Neuron (in vitro differentiated cells): ENCODE measurements at regions not wholly inside any gene's neighbourhood (a gene's known extent, or its start where the extent isn't known, plus 50 kb on each side); places are given as distances from the start of the nearest gene placed in this dataset.

Experiments
- H2AFZ ChIP-seq: one replicate; pipeline ENCODE4 v1.6.1; 2013; ENCODE audit warnings: low read depth, mild to moderate bottlenecking, inconsistent platforms, low read length, moderate library complexity
- H3K27me3 ChIP-seq: one replicate; pipeline ENCODE4 v1.6.1; 2013; ENCODE audit warnings: low read length; ENCODE audit not compliant: insufficient read depth
- H3K36me3 ChIP-seq: one replicate; pipeline ENCODE4 v1.6.1; 2013; ENCODE audit warnings: low read length; ENCODE audit not compliant: insufficient read depth
- H3K4me1 ChIP-seq: one replicate; pipeline ENCODE4 v1.6.1; 2013; ENCODE audit warnings: low read length; ENCODE audit not compliant: insufficient read depth
- H3K4me3 ChIP-seq: 2 replicates; pipeline ENCODE4 v1.5.1; 2013; ENCODE audit warnings: mild to moderate bottlenecking, low read length, moderate library complexity
- H3K9me3 ChIP-seq: one replicate; pipeline ENCODE4 v1.6.1; 2013; ENCODE audit warnings: low read length

- Histone ChIP-seq H3K9me3 (peaks cover 1% of the 10 kb centered on the region), H3K4me1 (no peaks in the 10 kb centered on the region), H2AFZ (no peak overlapping the region), H3K36me3 (no peaks in the 10 kb centered on the region), H3K27me3 (no peaks in the 10 kb centered on the region), H3K4me3 (no peak overlapping the region)
These were observed 253.1 kb upstream of the FGGY start for GRCh38 chr1:59043796-59044195.

GRCh38 chr1:59044535-59045121 lies 252.3 kb upstream of the FGGY start:
- Histone ChIP-seq H2AFZ (no peak overlapping the region), H3K27me3 (no peaks in the 10 kb centered on the region), H3K4me3 (no peak overlapping the region), H3K36me3 (no peaks in the 10 kb centered on the region), H3K4me1 (no peaks in the 10 kb centered on the region), H3K9me3 (peaks cover 4% of the 10 kb centered on the region)

GRCh38 chr1:59045137-59045536 lies 251.8 kb upstream of the FGGY start:
- H3K4me1 ChIP-seq, result no peaks in the 10 kb centered on the region
- H3K9me3 ChIP-seq, result peaks cover 4% of the 10 kb centered on the region
- H2AFZ ChIP-seq, result no peak overlapping the region
- no peaks in the 10 kb centered on the region for H3K27me3 ChIP-seq
- no peaks in the 10 kb centered on the region for H3K36me3 ChIP-seq
- no peak overlapping the region for H3K4me3 ChIP-seq

GRCh38 chr1:59045636-59046035 lies 251.3 kb upstream of the FGGY start:
- Histone ChIP-seq H3K36me3 (no peaks in the 10 kb centered on the region), H3K4me1 (no peaks in the 10 kb centered on the region), H3K9me3 (peaks cover 4% of the 10 kb centered on the region)

GRCh38 chr1:59046134-59046533 lies 250.8 kb upstream of the FGGY start:
- Histone ChIP-seq H3K9me3 (peaks cover 4% of the 10 kb centered on the region), H3K4me1 (no peaks in the 10 kb centered on the region), H3K4me3 (no peak overlapping the region), H3K27me3 (no peaks in the 10 kb centered on the region), H2AFZ (no peak overlapping the region), H3K36me3 (no peaks in the 10 kb centered on the region)

More at GRCh38 chr1:59045636-59046035, 251.3 kb upstream of the FGGY start:
- Histone ChIP-seq H3K4me3 (no peak overlapping the region), H3K27me3 (no peaks in the 10 kb centered on the region), H2AFZ (no peak overlapping the region)

GRCh38 chr1:59046730-59047157 lies 250.2 kb upstream of the FGGY start:
- no peak overlapping the region for H2AFZ ChIP-seq
- H3K4me1 ChIP-seq, result no peaks in the 10 kb centered on the region
- H3K27me3 ChIP-seq, result no peaks in the 10 kb centered on the region
- H3K36me3 ChIP-seq, result no peaks in the 10 kb centered on the region
- no peak overlapping the region for H3K4me3 ChIP-seq
- H3K9me3 ChIP-seq, result peaks cover 4% of the 10 kb centered on the region

GRCh38 chr1:59051007-59051406 lies 245.9 kb upstream of the FGGY start:
- H3K4me3 ChIP-seq, result no peak overlapping the region
- H3K27me3 ChIP-seq, result no peaks in the 10 kb centered on the region
- H3K9me3 ChIP-seq, result peaks cover 4% of the 10 kb centered on the region
- H2AFZ ChIP-seq, result no peak overlapping the region
- no peaks in the 10 kb centered on the region for H3K4me1 ChIP-seq
- no peaks in the 10 kb centered on the region for H3K36me3 ChIP-seq

- H3K27me3 ChIP-seq, result no peaks in the 10 kb centered on the region
- peaks cover 4% of the 10 kb centered on the region for H3K9me3 ChIP-seq
- no peaks in the 10 kb centered on the region for H3K4me1 ChIP-seq
- no peaks in the 10 kb centered on the region for H3K36me3 ChIP-seq
- no peak overlapping the region for H3K4me3 ChIP-seq
- no peak overlapping the region for H2AFZ ChIP-seq
These were observed 244.7 kb upstream of the FGGY start for GRCh38 chr1:59052166-59052590.

- H3K36me3 ChIP-seq, result no peaks in the 10 kb centered on the region
- H3K27me3 ChIP-seq, result no peaks in the 10 kb centered on the region
- H3K9me3 ChIP-seq, result no peaks in the 10 kb centered on the region
- no peak overlapping the region for H2AFZ ChIP-seq
- no peak overlapping the region for H3K4me3 ChIP-seq
- H3K4me1 ChIP-seq, result no peaks in the 10 kb centered on the region
These were observed 242.7 kb upstream of the FGGY start for GRCh38 chr1:59054172-59054571.

- Histone ChIP-seq H3K9me3 (no peaks in the 10 kb centered on the region), H2AFZ (no peak overlapping the region), H3K4me1 (no peaks in the 10 kb centered on the region), H3K36me3 (no peaks in the 10 kb centered on the region), H3K4me3 (no peak overlapping the region), H3K27me3 (no peaks in the 10 kb centered on the region)
These were observed 240.8 kb upstream of the FGGY start for GRCh38 chr1:59055908-59056719.

- no peaks in the 10 kb centered on the region for H3K27me3 ChIP-seq
- H3K36me3 ChIP-seq, result no peaks in the 10 kb centered on the region
- no peaks in the 10 kb centered on the region for H3K9me3 ChIP-seq
- H3K4me3 ChIP-seq, result no peak overlapping the region
- H2AFZ ChIP-seq, result no peak overlapping the region
- no peaks in the 10 kb centered on the region for H3K4me1 ChIP-seq
These were observed 239.6 kb upstream of the FGGY start for GRCh38 chr1:59057211-59057694.

- Histone ChIP-seq H3K9me3 (no peaks in the 10 kb centered on the region), H2AFZ (no peak overlapping the region), H3K4me3 (no peak overlapping the region), H3K27me3 (no peaks in the 10 kb centered on the region), H3K36me3 (no peaks in the 10 kb centered on the region), H3K4me1 (no peaks in the 10 kb centered on the region)
These were observed 239.1 kb upstream of the FGGY start for GRCh38 chr1:59057796-59058195.

- H3K4me3 ChIP-seq, result no peak overlapping the region
- no peak overlapping the region for H2AFZ ChIP-seq
- no peaks in the 10 kb centered on the region for H3K36me3 ChIP-seq
- H3K9me3 ChIP-seq, result no peaks in the 10 kb centered on the region
- no peaks in the 10 kb centered on the region for H3K27me3 ChIP-seq
- peaks cover 6% of the 10 kb centered on the region for H3K4me1 ChIP-seq
These were observed 238.0 kb upstream of the FGGY start for GRCh38 chr1:59058665-59059439.
